Gastroesophageal sphincter (tissue), 3 donors: ENCODE measurements at regions not wholly inside any gene's neighbourhood (a gene's known extent, or its start where the extent isn't known, plus 50 kb on each side); places are given as distances from the start of the nearest gene placed in this dataset.

ENCODE experiments used
- CTCF ChIP-seq, 4 experiments: fragments of 200-600 bp in 2 of 4; fragments of 450-650 bp in 2 of 4; sonication (generic) in 1 of 4; IDR thresholded peaks; one replicate each; pipeline ENCODE4 v1.5.1; 2017 to 2019; ENCODE audit warnings: antibody characterized with exemption in 4 of 4, mild to moderate bottlenecking in 2 of 4, moderate library complexity in 2 of 4
- EP300 ChIP-seq: sonication (generic); formaldehyde crosslinking; IDR thresholded peaks from one replicate; pipeline ENCODE4 v1.6.1; 2017; ENCODE audit warnings: antibody characterized with exemption, mild to moderate bottlenecking
- POLR2A ChIP-seq, 2 donors: fragments of 450-650 bp; IDR thresholded peaks; one replicate each; pipeline ENCODE4 v1.6.1; 2017; ENCODE audit warnings: antibody characterized with exemption in 2 of 2, mild to moderate bottlenecking in 2 of 2, moderate library complexity in 1 of 2

DNA sequence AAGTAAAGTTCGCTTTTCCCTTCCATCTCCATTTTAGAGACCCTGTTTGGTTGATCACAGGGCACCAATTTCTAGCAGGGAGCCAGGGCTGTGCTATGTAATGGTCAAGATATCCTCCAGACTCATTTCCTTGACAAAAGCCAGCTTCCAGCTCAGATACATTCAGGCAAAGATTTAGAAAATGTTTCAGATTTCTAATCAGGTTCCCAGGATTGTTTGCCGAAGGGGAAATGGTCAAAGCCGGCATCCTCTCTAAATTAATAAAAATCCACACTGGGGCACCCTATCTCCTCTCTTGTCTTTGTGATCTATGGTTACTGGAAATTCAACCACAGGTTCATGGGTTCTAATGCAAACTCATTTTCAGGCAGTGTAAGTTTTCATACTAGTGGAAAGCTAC, 686.8 kb upstream of the KIF2B start:
- TF ChIP-seq CTCF (IDR thresholded peaks at IDR 0.05) = no peak
- TF ChIP-seq EP300 = no peak
- TF ChIP-seq POLR2A (IDR thresholded peaks at IDR 0.05) = no peak
